ENCODE measurements at regions not wholly inside any gene's neighbourhood (a gene's known extent, or its start where the extent isn't known, plus 50 kb on each side); places are given as distances from the start of the nearest gene placed in this dataset.

- Histone ChIP-seq H3K9me3 (ENCODE audit: low read depth) (no peaks in the 10 kb centered on the region), H3K4me1 (peaks cover 14% of the 10 kb centered on the region), H4K20me1 (ENCODE audit: low read depth) (no peaks in the 10 kb centered on the region), H2AFZ (replicated peaks) (peak overlapping the region; percentile 88), H3K27me3 (no peaks in the 10 kb centered on the region), H3K27ac (no peak overlapping the region), H3K4me2 (no peak overlapping the region), H3K9ac (no peak overlapping the region), H3K79me2 (ENCODE audit: low read depth) (no peaks in the 10 kb centered on the region), H3K36me3 (no peaks in the 10 kb centered on the region), H3F3A (ENCODE audit: low read depth) (no peaks in the 10 kb centered on the region), H3K4me3 (no peak overlapping the region)
- no peak for DNase-seq (ENCODE audit: low spot score)
- TF ChIP-seq, protein P1, sequence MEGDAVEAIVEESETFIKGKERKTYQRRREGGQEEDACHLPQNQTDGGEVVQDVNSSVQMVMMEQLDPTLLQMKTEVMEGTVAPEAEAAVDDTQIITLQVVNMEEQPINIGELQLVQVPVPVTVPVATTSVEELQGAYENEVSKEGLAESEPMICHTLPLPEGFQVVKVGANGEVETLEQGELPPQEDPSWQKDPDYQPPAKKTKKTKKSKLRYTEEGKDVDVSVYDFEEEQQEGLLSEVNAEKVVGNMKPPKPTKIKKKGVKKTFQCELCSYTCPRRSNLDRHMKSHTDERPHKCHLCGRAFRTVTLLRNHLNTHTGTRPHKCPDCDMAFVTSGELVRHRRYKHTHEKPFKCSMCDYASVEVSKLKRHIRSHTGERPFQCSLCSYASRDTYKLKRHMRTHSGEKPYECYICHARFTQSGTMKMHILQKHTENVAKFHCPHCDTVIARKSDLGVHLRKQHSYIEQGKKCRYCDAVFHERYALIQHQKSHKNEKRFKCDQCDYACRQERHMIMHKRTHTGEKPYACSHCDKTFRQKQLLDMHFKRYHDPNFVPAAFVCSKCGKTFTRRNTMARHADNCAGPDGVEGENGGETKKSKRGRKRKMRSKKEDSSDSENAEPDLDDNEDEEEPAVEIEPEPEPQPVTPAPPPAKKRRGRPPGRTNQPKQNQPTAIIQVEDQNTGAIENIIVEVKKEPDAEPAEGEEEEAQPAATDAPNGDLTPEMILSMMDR (IDR thresholded peaks at IDR 0.05): no peak
- TF ChIP-seq EZH2phosphoT487 (IDR thresholded peaks at IDR 0.05): no peak
- no peak for TF ChIP-seq EZH2 (IDR thresholded peaks at IDR 0.05)
- H3K9me3 Mint-ChIP-seq: no peaks in the 10 kb centered on the region
- H3K4me3 Mint-ChIP-seq: no peak overlapping the region
- no peaks in the 10 kb centered on the region for H3K36me3 Mint-ChIP-seq
- H3K27me3 Mint-ChIP-seq (ENCODE audit: insufficient read depth, low read depth): no peaks in the 10 kb centered on the region
- peaks cover 22% of the 10 kb centered on the region for H3K4me1 Mint-ChIP-seq
- no peak overlapping the region for H3K27ac Mint-ChIP-seq
Measured at GRCh38 chr14:49970474-49971147, 77.7 kb downstream of the ARF6 start.

GRCh38 chr14:49971156-49972130 lies 78.6 kb downstream of the ARF6 start:
- Histone ChIP-seq H3K4me3 (no peak overlapping the region), H3K27me3 (no peaks in the 10 kb centered on the region), H3K79me2 (ENCODE audit: low read depth) (no peaks in the 10 kb centered on the region), H3K9me3 (ENCODE audit: low read depth) (no peaks in the 10 kb centered on the region), H3K4me1 (peaks cover 14% of the 10 kb centered on the region), H2AFZ (replicated peaks) (no peak overlapping the region), H4K20me1 (ENCODE audit: low read depth) (no peaks in the 10 kb centered on the region), H3K9ac (no peak overlapping the region), H3K36me3 (no peaks in the 10 kb centered on the region), H3K27ac (no peak overlapping the region), H3F3A (ENCODE audit: low read depth) (no peaks in the 10 kb centered on the region), H3K4me2 (no peak overlapping the region)
- no peak for TF ChIP-seq EZH2phosphoT487 (IDR thresholded peaks at IDR 0.05)
- TF ChIP-seq, protein P1 (IDR thresholded peaks at IDR 0.05): no peak
- no peak for TF ChIP-seq EZH2 (IDR thresholded peaks at IDR 0.05)
- Mint-ChIP-seq H3K4me3 (no peak overlapping the region), H3K9me3 (no peaks in the 10 kb centered on the region), H3K36me3 (no peaks in the 10 kb centered on the region), H3K27ac (no peak overlapping the region), H3K27me3 (ENCODE audit: insufficient read depth, low read depth) (no peaks in the 10 kb centered on the region), H3K4me1 (peaks cover 19% of the 10 kb centered on the region)
- DNase-seq (ENCODE audit: low spot score): no peak

DNA sequence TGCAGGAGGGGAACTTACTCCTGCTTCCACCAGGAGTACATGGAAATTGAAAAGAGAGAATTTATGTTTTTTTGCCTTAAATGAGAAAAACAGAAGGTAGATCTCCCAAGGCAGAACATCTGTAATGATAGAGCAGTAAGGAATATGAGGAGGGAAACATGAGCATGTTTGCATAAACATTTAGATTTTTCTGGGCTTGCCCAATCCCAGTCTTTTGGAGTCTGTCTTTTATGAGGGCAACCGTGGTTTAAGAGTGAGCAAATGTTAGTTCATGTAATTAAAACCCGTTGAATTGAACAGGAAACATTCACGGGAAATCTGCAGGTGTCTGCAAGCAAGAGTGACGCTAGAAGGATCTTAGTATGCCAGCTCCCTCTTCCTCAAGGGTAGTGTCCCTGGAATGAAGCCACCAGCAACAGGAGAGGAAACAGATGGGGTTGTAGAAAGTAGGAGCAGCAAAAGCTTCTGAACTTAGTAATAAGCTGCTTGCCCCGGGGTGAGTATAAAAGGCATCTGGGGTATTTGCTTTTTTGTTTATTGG lies 79.3 kb downstream of the ARF6 start:
- Histone ChIP-seq H2AFZ (replicated peaks) (no peak overlapping the region), H3K27me3 (no peaks in the 10 kb centered on the region), H3K79me2 (ENCODE audit: low read depth) (no peaks in the 10 kb centered on the region), H3K4me2 (no peak overlapping the region), H4K20me1 (ENCODE audit: low read depth) (no peaks in the 10 kb centered on the region), H3K9me3 (ENCODE audit: low read depth) (no peaks in the 10 kb centered on the region), H3K27ac (no peak overlapping the region), H3F3A (ENCODE audit: low read depth) (no peaks in the 10 kb centered on the region), H3K4me1 (peaks cover 14% of the 10 kb centered on the region), H3K9ac (no peak overlapping the region), H3K4me3 (no peak overlapping the region), H3K36me3 (no peaks in the 10 kb centered on the region)
- Mint-ChIP-seq H3K4me1 (peaks cover 19% of the 10 kb centered on the region), H3K27me3 (ENCODE audit: insufficient read depth, low read depth) (no peaks in the 10 kb centered on the region), H3K4me3 (no peak overlapping the region), H3K36me3 (no peaks in the 10 kb centered on the region), H3K9me3 (no peaks in the 10 kb centered on the region), H3K27ac (no peak overlapping the region)
- DNase-seq (ENCODE audit: low spot score): no peak
- TF ChIP-seq, protein P1 (IDR thresholded peaks at IDR 0.05): no peak
- no peak for TF ChIP-seq EZH2phosphoT487 (IDR thresholded peaks at IDR 0.05)
- no peak for TF ChIP-seq EZH2 (IDR thresholded peaks at IDR 0.05)
